Activated T-cell treated with anti-CD3 and anti-CD28 coated beads, Interleukin-2, amount 50 U/mL, for 48 hours (primary cell): ENCODE measurements at regions not wholly inside any gene's neighbourhood (a gene's known extent, or its start where the extent isn't known, plus 50 kb on each side); places are given as distances from the start of the nearest gene placed in this dataset.

ENCODE experiments used
- DNase-seq, 2 experiments: peaks; one replicate each; pipeline ENCODE4 v3.0.0-alpha.2; 2020

DNA sequence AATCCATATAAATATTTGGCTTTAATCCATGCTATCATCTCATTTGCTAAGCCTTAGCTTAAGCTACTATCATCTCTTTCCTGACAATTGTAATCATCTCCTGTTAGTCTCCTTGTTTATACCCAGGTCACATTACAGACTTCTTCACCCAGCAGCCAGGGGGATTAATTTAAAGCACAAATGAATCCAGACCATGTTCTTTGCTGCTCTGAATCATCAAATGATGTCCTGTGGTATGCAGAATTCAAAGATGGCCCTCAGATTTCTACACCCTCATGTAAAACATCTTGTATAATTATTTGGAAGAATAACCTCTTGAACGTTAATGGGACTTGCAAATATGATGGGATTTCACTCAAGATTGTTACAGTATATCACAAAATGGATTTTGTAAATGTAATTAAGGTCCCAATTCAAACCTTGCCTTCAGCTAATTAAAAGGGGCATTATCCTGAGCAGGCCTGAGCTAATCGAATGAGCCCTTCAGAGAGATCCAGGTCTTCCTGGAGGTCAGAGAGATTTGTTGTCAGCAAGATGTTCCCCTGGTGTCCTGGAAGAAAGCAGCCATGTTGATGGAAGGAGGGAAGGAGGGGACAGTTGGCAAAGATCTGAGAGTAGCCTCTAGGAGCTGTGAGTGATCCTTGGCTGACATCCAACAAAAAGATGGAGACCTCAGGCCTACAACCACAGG is 241.1 kb upstream of the MMADHC start:
- no peak for DNase-seq

DNA sequence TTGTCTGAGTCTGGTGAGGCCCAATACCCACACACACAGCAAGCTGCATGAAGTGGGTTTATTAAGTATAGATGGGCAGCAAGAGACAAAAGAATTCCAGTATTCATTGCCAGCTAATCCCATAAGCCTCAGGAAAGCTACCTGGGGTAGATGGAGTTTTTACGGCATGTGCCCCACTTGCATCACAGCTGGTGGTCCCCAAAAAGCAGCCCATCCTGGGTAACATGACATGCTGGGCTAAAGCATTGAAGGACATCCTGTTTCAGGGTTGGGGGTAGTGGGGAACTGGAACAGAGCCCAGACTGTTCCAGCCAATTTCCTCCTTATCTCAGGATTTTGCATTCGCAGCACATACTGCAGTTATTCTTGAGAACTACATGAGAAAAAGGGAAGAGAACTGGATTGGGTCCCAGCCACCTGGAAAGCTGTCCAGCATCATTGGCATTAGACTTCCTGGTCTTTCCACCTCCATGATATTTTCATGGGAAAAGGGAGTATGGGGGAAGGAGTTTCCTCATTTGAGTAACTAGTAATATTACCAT is 240.1 kb upstream of the MMADHC start:
- no peak for DNase-seq

DNA sequence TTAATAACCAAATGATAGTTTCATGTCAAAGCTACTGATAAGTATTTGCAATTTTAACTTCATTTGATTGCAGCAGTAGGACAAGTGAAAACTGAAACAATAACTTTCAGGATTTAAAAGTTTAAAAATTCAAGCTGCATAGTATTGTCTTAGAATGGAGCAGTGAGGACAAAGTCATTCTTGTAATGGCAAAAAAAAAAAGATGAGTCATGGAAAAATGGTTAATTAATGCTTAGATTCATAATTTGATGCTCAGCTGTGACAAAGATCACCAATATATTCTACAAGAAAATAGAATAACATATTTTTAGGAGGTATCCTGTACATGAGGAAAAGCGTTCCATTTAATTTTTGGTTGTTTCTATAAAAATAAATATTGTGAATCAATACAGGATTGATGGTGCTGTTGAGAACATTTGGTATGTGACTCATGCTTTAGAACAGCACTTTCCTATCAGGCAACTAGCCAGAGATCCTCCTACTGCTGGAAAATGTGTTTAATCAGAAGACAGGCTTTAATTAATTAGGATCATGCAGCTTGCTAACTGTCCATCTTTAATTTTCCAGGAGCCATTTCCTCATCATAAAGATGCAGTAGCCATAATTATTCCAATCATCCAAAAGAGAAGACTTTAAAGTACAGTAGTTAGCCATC is 239.0 kb upstream of the MMADHC start:
- no peak for DNase-seq

GRCh38 chr2:149825473-149825872 is 237.9 kb upstream of the MMADHC start:
- no peak for DNase-seq

DNA sequence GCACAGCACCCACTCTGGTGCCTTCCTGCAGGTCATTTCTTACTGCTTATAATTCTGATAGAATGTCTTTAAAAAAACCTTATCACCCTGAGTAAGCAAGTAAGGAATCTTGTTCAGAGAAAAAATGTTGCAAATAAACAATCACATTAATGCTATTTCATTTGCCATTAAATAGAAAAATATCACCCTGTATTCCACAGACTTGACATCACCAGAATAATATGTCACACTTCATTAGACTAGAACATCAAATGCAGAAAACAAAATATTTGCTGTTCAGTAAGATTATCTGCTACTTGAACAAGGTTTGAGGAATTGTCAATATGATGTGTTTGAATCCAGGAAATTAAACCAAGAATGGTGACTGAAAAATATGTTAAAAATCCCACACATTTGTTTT is 236.6 kb upstream of the MMADHC start:
- DNase-seq, result no peak

- no peak for DNase-seq
Observed at GRCh38 chr2:149819356-149819957, 231.9 kb upstream of the MMADHC start.

DNA sequence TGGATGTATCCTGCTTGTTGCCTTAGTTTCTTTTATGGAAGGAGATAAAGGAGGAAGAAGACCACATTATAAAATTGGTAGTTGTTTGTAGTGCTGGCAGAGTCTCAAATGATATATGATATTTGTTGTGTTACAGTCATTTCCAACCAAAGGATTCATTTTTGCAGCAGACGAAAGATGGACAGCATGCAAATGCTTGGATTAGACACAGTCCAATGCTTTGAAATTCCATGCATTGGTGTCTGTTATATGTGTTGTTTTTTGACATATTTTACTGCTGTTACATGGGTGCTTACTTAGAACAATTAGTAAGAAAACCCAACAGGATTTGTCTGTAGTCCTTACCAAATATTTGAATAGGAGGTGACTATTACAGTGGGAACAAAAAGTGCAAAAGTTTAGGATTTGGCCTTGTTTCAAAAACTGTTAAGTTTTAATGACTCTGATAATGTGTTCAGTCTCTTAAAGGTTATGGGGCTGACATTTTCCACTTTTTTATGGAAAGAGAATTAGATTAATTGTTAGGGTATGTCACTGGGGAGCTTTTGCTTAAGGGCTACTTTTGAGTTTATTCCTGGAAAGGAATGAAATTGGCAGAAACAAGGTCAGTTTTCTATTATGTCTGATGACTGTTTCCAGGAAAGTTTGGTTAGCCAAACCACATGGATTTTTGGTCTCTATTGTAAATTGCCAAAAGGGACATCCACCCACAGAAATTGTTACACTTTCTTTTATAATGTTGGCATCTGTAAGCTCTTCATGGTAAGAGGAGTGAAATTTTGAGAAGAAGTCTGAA is 229.4 kb upstream of the MMADHC start:
- no peak for DNase-seq

GRCh38 chr2:149815941-149816340 is 228.4 kb upstream of the MMADHC start:
- no peak for DNase-seq

- DNase-seq, result no peak
Observed at GRCh38 chr2:149814901-149815300, 227.3 kb upstream of the MMADHC start.

DNA sequence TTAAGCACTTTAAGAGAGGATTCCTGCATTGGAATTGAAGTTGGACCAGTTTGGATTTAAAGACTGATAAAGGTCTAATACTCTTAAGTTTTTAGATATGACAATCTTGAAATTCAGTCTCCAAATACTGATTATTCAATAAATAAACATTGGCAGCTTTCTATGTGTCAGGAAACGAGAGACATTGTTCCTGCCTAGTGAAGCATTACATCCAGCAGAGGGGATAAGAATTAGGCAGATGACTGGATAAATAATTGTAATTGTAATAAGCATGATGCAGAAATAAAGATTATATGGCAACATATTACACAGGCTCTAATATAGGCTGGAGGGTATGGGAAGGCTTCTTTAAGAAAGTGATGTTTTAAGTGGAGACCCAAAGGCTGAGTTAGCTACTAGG is 226.5 kb upstream of the MMADHC start:
- DNase-seq, result no peak

- no peak for DNase-seq
Observed at GRCh38 chr2:149808556-149808955, 221.0 kb upstream of the MMADHC start.

GRCh38 chr2:149806651-149807050 is 219.1 kb upstream of the MMADHC start:
- no peak for DNase-seq

- DNase-seq, result no peak
Observed at GRCh38 chr2:149800624-149801542, 213.3 kb upstream of the MMADHC start.

DNA sequence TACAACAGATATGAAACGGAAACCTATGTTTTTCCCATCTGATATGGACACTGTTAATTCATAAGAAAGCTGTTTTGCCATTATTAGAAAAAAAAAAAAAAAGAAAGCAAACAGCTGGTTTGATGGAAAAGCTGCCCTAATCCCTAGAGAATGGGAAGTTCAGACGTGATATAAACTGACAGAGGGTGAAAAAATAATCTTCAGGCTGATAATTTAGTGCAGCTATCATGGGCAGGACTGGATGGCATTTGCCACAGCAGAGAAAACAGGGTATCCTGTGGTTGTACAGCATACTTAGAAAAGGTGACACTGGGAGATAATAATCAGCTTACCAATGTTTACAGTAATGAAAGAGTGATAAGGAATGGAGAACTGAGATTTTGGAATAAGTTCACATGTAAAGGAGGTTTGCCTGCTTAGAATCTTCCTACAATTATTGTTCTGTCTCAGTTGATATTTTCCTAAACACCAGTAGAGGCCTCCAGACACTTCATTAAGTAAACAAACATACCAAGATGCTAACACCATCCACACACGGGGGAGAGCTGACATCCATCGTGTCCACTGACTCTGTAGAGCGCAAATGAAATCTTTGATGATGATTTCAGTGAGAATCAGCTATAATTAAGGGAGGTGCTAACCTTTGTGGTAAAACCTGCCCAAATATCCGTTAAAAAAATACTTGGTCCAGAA is 211.6 kb upstream of the MMADHC start:
- no peak for DNase-seq

- no peak for DNase-seq
Observed at GRCh38 chr2:149797030-149797429, 209.5 kb upstream of the MMADHC start.

GRCh38 chr2:149789549-149789948 is 202.0 kb upstream of the MMADHC start:
- no peak for DNase-seq

DNA sequence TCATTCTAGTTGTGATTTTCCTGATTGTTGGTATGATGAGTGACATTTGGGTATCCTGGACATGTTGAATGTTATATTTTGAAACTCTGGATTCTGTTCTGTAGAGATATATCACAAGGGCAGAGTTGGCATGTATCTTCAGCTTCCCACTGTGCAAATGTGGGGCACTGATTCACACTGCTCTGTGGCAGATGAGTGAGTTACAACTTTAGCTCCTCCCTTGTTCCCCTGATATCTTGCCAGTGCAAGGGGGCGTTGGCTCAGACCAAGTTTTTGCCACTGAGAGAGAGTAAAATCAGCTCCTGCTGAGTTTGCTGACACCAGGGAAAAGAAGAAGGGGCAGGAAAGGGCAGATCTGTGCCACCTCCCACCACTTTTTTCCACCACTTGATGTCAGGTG is 199.6 kb upstream of the MMADHC start:
- no peak for DNase-seq

- no peak for DNase-seq
Observed at GRCh38 chr2:149783284-149783683, 195.7 kb upstream of the MMADHC start.

GRCh38 chr2:149782572-149782971 is 195.0 kb upstream of the MMADHC start:
- no peak for DNase-seq

DNA sequence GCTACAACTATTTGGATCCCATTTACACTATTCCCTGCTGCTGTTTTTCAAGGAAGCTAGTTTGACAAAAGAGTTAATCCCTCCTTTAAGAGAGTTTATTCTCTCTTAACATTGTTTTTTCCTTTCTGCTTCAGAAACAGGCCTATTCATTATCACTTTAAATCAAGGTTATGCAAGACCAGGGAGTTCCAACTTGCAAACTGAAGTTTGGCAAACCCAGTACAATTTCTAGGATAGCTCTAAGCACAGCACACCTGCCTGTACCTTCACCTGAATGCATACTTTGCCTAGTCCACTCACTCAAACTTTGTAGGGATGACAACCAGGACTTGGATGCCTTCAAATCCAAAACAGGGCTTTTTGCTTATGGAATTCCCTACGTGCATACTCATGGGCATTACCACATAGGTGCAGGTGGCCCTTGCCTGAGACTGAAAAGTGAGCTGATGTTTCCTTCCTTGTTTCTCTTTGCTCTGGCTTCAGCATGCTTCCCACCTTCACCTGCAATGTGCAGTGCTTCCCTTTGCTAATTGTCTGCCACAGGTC is 193.8 kb upstream of the MMADHC start:
- DNase-seq, result no peak

- no peak for DNase-seq
Observed at GRCh38 chr2:149773006-149773405, 185.4 kb upstream of the MMADHC start.
